HCT116 (cell line): ENCODE measurements at regions not wholly inside any gene's neighbourhood (a gene's known extent, or its start where the extent isn't known, plus 50 kb on each side); places are given as distances from the start of the nearest gene placed in this dataset.

Source experiments
- EZH2 ChIP-seq: fragments of 200-600 bp; sonication (generic); IDR thresholded peaks from 2 replicates; pipeline ENCODE4 v1.6.1; 2017; ENCODE audit warnings: antibody characterized with exemption, mixed run types
- TF ChIP-seq, protein P1 (sequence below), 3 experiments: fragments of 200-600 bp in 1 of 3; sonication (generic) in 1 of 3; IDR thresholded peaks in 2 of 3; conservative IDR thresholded peaks in 1 of 3; 2 replicates each; pipeline ENCODE4 v1.5.1; 2012 to 2017; ENCODE audit warnings: low read depth in 2 of 3, low read length in 2 of 3, antibody characterized with exemption in 1 of 3, borderline replicate concordance in 1 of 3, control low read depth in 1 of 3, mild to moderate bottlenecking in 1 of 3, mixed read lengths in 1 of 3, mixed run types in 1 of 3, moderate library complexity in 1 of 3; ENCODE audit not compliant: insufficient read depth in 1 of 3

- TF ChIP-seq, protein P1, sequence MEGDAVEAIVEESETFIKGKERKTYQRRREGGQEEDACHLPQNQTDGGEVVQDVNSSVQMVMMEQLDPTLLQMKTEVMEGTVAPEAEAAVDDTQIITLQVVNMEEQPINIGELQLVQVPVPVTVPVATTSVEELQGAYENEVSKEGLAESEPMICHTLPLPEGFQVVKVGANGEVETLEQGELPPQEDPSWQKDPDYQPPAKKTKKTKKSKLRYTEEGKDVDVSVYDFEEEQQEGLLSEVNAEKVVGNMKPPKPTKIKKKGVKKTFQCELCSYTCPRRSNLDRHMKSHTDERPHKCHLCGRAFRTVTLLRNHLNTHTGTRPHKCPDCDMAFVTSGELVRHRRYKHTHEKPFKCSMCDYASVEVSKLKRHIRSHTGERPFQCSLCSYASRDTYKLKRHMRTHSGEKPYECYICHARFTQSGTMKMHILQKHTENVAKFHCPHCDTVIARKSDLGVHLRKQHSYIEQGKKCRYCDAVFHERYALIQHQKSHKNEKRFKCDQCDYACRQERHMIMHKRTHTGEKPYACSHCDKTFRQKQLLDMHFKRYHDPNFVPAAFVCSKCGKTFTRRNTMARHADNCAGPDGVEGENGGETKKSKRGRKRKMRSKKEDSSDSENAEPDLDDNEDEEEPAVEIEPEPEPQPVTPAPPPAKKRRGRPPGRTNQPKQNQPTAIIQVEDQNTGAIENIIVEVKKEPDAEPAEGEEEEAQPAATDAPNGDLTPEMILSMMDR (IDR thresholded peaks at IDR 0.05 in 2 of 3, conservative IDR thresholded peaks at IDR 0.05 in 1 of 3; ENCODE audit: borderline replicate concordance in 1 of 3, insufficient read depth in 1 of 3, low read depth in 2 of 3, low read length in 2 of 3) = no peak
- no peak for TF ChIP-seq EZH2
Observed at GRCh38 chr15:62377736-62378480, 212.8 kb upstream of the C2CD4B start.
